ENCODE measurements at regions not wholly inside any gene's neighbourhood (a gene's known extent, or its start where the extent isn't known, plus 50 kb on each side); places are given as distances from the start of the nearest gene placed in this dataset.

DNA sequence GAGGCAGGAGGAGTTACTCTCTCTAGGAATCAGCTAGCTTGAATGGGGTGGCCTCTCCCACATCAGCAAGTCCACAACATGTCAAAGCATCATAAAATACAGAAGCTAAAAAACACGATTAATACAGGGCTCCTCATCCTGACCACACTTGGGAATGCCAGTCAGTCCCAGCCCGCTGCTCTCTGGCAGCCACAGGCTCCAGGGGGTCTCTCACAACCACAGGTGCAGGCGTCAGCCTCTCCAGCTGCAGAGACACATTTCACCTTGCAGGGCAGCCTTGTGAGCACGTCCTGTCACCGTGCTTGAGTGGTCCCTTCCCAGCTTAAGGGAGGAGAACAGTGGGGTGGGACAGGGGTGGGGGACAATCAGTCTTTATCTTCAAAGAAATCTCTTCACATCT is 137.4 kb upstream of the SH3BP4 start:
- TF ChIP-seq, protein P1, sequence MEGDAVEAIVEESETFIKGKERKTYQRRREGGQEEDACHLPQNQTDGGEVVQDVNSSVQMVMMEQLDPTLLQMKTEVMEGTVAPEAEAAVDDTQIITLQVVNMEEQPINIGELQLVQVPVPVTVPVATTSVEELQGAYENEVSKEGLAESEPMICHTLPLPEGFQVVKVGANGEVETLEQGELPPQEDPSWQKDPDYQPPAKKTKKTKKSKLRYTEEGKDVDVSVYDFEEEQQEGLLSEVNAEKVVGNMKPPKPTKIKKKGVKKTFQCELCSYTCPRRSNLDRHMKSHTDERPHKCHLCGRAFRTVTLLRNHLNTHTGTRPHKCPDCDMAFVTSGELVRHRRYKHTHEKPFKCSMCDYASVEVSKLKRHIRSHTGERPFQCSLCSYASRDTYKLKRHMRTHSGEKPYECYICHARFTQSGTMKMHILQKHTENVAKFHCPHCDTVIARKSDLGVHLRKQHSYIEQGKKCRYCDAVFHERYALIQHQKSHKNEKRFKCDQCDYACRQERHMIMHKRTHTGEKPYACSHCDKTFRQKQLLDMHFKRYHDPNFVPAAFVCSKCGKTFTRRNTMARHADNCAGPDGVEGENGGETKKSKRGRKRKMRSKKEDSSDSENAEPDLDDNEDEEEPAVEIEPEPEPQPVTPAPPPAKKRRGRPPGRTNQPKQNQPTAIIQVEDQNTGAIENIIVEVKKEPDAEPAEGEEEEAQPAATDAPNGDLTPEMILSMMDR (IDR thresholded peaks at IDR 0.05), result no peak
- TF ChIP-seq EP300 (IDR thresholded peaks at IDR 0.05), result no peak

Data from suprapubic skin (tissue), 3 donors.